OCI-LY7 (cell line): ENCODE measurements at regions not wholly inside any gene's neighbourhood (a gene's known extent, or its start where the extent isn't known, plus 50 kb on each side); places are given as distances from the start of the nearest gene placed in this dataset.

ENCODE experiments used
- BruUV-seq: library from RNA; stranded (reverse); fragments of 400-500 nt; replicated peaks from 2 replicates; lab custom pipeline; 2021; lab: Mats Ljungman, UMichigan
- CTCF ChIA-PET: fragments of 300-600 bp; sonication (Branson Sonifier 250); formaldehyde crosslinking; loops from one replicate; lab custom pipeline; 2022; ENCODE audit warnings: antibody characterized with exemption; ENCODE audit not compliant: unreplicated experiment; lab: Charles Lee
- POLR2A ChIA-PET: fragments of 300-600 bp; sonication (Branson Sonifier 250); formaldehyde crosslinking; loops from one replicate; lab custom pipeline; 2022; ENCODE audit warnings: antibody characterized with exemption; lab: Charles Lee
- DNase-seq: peaks from one replicate; pipeline ENCODE4 v3.0.0-alpha.2; 2015; ENCODE audit warnings: low spot score
- H2AFZ ChIP-seq: fragments of 200-600 bp; sonication (generic), shearing (Covaris generic); 2 replicates; pipeline ENCODE4 v1.6.1; 2014; ENCODE audit warnings: mild to moderate bottlenecking, antibody characterized with exemption, low read length, moderate library complexity
- H3K27ac ChIP-seq: fragments of 200-600 bp; sonication (generic); 2 replicates; pipeline ENCODE4 v1.5.1; 2014; ENCODE audit warnings: mixed run types, low read depth, mild to moderate bottlenecking, moderate library complexity, low read length, inconsistent platforms; ENCODE audit not compliant: poor library complexity, severe bottlenecking
- H3K36me3 ChIP-seq: fragments of 200-600 bp; sonication (generic); 2 replicates; pipeline ENCODE4 v1.6.1; 2014; ENCODE audit warnings: mild to moderate bottlenecking, antibody characterized with exemption, low read length, moderate library complexity, mixed read lengths; ENCODE audit not compliant: insufficient read depth
- H3K4me1 ChIP-seq: fragments of 200-600 bp; sonication (generic); 2 replicates; pipeline ENCODE4 v1.5.1; 2014; ENCODE audit warnings: mild to moderate bottlenecking, low read length; ENCODE audit not compliant: insufficient read depth, poor library complexity, severe bottlenecking
- H3K4me2 ChIP-seq: fragments of 200-600 bp; sonication (generic); 2 replicates; pipeline ENCODE4 v1.6.1; 2014; ENCODE audit warnings: mild to moderate bottlenecking, low read length
- H3K4me3 ChIP-seq: fragments of 200-600 bp; sonication (generic); 2 replicates; pipeline ENCODE4 v1.5.1; 2014; ENCODE audit warnings: mild to moderate bottlenecking, low read depth, low read length; ENCODE audit not compliant: poor library complexity, severe bottlenecking
- H3K79me2 ChIP-seq: fragments of 200-600 bp; sonication (generic); 2 replicates; pipeline ENCODE4 v1.6.1; 2016; ENCODE audit warnings: low read depth, mild to moderate bottlenecking, low read length, moderate library complexity, mixed read lengths; ENCODE audit not compliant: insufficient read depth
- H3K9me2 ChIP-seq: fragments of 200-600 bp; sonication (generic); 2 replicates; pipeline ENCODE4 v1.6.1; 2016; ENCODE audit warnings: mild to moderate bottlenecking, low read length, mixed read lengths; ENCODE audit not compliant: insufficient read depth
- H3K9me3 ChIP-seq: fragments of 200-600 bp; sonication (generic); 2 replicates; pipeline ENCODE4 v1.6.1; 2014; ENCODE audit warnings: mild to moderate bottlenecking, mixed run types, low read length, mixed read lengths
- H4K20me1 ChIP-seq: fragments of 200-600 bp; sonication (generic); 2 replicates; pipeline ENCODE4 v1.6.1; 2014; ENCODE audit warnings: mild to moderate bottlenecking, antibody characterized with exemption, low read length, moderate library complexity, mixed read lengths; ENCODE audit not compliant: insufficient read depth
- CTCF ChIP-seq: fragments of 200-600 bp; sonication (generic); conservative IDR thresholded peaks from 2 replicates; pipeline ENCODE4 v1.5.1; 2014; ENCODE audit warnings: mild to moderate bottlenecking, antibody characterized with exemption, low read length, moderate library complexity, mixed read lengths
- EZH2phosphoT487 ChIP-seq: fragments of 200-600 bp; sonication (generic); IDR thresholded peaks from 2 replicates; pipeline ENCODE4 v1.6.1; 2018; ENCODE audit warnings: low read depth, borderline replicate concordance, mild to moderate bottlenecking, mixed run types, antibody characterized with exemption, low read length, moderate library complexity, mixed read lengths
- intact Hi-C: fragments of 100-400 bp; cut with micrococcal nuclease; formaldehyde crosslinking; loops from one replicate; pipeline ENCODE4 v1.10.0; 2022; ENCODE audit not compliant: unreplicated experiment

DNA sequence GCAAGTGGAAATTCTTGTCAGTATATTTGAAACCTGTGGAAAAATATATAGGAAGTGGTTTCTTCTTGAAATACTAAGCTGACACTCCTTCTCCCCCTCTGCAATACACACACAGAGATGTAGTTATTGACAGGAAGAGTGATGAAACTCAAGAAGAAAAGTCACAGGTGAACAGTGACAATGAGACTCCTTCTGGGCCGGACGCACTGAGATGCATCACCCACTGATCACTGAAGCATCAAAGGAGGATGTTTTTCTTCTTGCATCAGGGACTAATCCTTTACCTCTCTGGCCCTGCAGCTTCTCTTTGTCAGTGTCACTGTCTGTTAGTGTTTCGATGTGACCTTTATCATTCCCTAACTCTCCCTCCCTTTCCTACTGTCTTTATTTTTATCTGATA is 1864.2 kb upstream of the C9orf72 start:
- Histone ChIP-seq H3K4me1 (no peaks in the 10 kb centered on the region), H3K36me3 (no peaks in the 10 kb centered on the region), H3K27ac (no peak overlapping the region), H4K20me1 (no peaks in the 10 kb centered on the region), H3K9me2 (no peaks in the 10 kb centered on the region), H3K4me2 (0 out of 2 replicates have a peak overlapping the region, but pooled peaks have one; percentile 0), H3K4me3 (no peak overlapping the region), H3K9me3 (no peaks in the 10 kb centered on the region), H3K79me2 (no peaks in the 10 kb centered on the region), H2AFZ (no peak overlapping the region)
- TF ChIP-seq CTCF (no peak), EZH2phosphoT487 (no peak)
- no TSS peak for BruUV-seq
- POLR2A ChIA-PET: no interaction called here
- CTCF ChIA-PET: no interaction called here
- intact Hi-C loops: no loop called here
- no peak for DNase-seq

- BruUV-seq: no TSS peak
- no peak for DNase-seq
- intact Hi-C loops: no loop called here
- H3K4me1 ChIP-seq: no peaks in the 10 kb centered on the region
- H3K9me2 ChIP-seq: no peaks in the 10 kb centered on the region
- POLR2A ChIA-PET: no interaction called here
- H2AFZ ChIP-seq: no peak overlapping the region
- no peaks in the 10 kb centered on the region for H3K36me3 ChIP-seq
- H3K4me3 ChIP-seq: no peak overlapping the region
- CTCF ChIA-PET: no interaction called here
- no peaks in the 10 kb centered on the region for H4K20me1 ChIP-seq
- H3K4me2 ChIP-seq: no peak overlapping the region
- TF ChIP-seq EZH2phosphoT487 (no peak), CTCF (no peak)
- H3K9me3 ChIP-seq: no peaks in the 10 kb centered on the region
- no peak overlapping the region for H3K27ac ChIP-seq
- no peaks in the 10 kb centered on the region for H3K79me2 ChIP-seq
Observed at GRCh38 chr9:29439961-29440360, 1866.7 kb upstream of the C9orf72 start.

DNA sequence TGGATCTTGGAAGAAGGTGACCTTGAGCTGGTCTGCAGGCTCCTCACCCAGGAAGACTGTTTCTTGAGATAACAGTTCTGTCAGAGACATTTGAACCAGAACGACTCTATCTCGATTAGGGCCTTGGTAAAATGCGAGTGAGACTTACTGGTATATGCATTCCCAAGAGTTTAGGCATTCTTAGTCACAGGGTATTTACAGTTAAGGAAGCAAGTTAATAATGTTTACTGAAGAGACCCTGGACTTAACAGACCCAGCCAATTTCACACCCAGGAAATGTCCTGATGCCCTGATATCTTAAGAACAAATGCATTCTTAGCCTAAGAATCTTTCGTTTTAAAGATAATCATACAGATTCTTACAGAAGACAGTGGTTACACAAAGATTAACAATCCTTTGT is 1867.2 kb upstream of the C9orf72 start:
- no peak for DNase-seq
- TF ChIP-seq CTCF: no peak
- no peak for TF ChIP-seq EZH2phosphoT487
- BruUV-seq: no TSS peak
- H3K4me2 ChIP-seq: no peak overlapping the region
- H3K9me3 ChIP-seq: no peaks in the 10 kb centered on the region
- no peak overlapping the region for H3K27ac ChIP-seq
- no peak overlapping the region for H3K4me3 ChIP-seq
- no peaks in the 10 kb centered on the region for H3K4me1 ChIP-seq
- no peaks in the 10 kb centered on the region for H3K9me2 ChIP-seq
- CTCF ChIA-PET: no interaction called here
- intact Hi-C loops: no loop called here
- H3K79me2 ChIP-seq: no peaks in the 10 kb centered on the region
- no peak overlapping the region for H2AFZ ChIP-seq
- POLR2A ChIA-PET: no interaction called here
- H3K36me3 ChIP-seq: no peaks in the 10 kb centered on the region
- no peaks in the 10 kb centered on the region for H4K20me1 ChIP-seq
